Suprapubic skin (tissue), 4 donors: ENCODE measurements at regions not wholly inside any gene's neighbourhood (a gene's known extent, or its start where the extent isn't known, plus 50 kb on each side); places are given as distances from the start of the nearest gene placed in this dataset.
"Not testable (repeated sequence)": the region's sequence is repeated elsewhere in the genome, so short reads cannot be mapped to it uniquely, and the experiment has no call there.

Experiments
- CTCF ChIP-seq, 2 donors: fragments of 200-600 bp in 1 of 2; fragments of 450-650 bp in 1 of 2; sonication (generic) in 1 of 2; IDR thresholded peaks; one replicate each; pipeline ENCODE4 v1.5.1; 2016 to 2019; ENCODE audit warnings: antibody characterized with exemption in 2 of 2, mild to moderate bottlenecking in 1 of 2, moderate library complexity in 1 of 2
- EP300 ChIP-seq: sonication (generic); formaldehyde crosslinking; IDR thresholded peaks from one replicate; pipeline ENCODE4 v1.6.1; 2017; ENCODE audit warnings: antibody characterized with exemption
- POLR2A ChIP-seq, 2 donors: fragments of 450-650 bp; IDR thresholded peaks; one replicate each; pipeline ENCODE4 v1.6.1; 2017; ENCODE audit warnings: antibody characterized with exemption in 2 of 2, mild to moderate bottlenecking in 2 of 2, moderate library complexity in 2 of 2
- POLR2AphosphoS5 ChIP-seq, 3 donors: sonication (generic); formaldehyde crosslinking; IDR thresholded peaks; one replicate each; pipeline ENCODE4 v1.6.1; 2017; ENCODE audit warnings: antibody characterized with exemption in 3 of 3

- not testable (repeated sequence) for TF ChIP-seq POLR2AphosphoS5 (IDR thresholded peaks at IDR 0.05); CTCF (IDR thresholded peaks at IDR 0.05); POLR2A (IDR thresholded peaks at IDR 0.05); EP300
These were observed 200.4 kb downstream of the POTEM start for GRCh38 chr14:19167454-19168190.
